GM18502 (cell line): ENCODE measurements at regions not wholly inside any gene's neighbourhood (a gene's known extent, or its start where the extent isn't known, plus 50 kb on each side); places are given as distances from the start of the nearest gene placed in this dataset.
"Not testable (repeated sequence)": the region's sequence is repeated elsewhere in the genome, so short reads cannot be mapped to it uniquely, and the experiment has no call there.

Source experiments
- ATAC-seq: cut with Tn5 transposase; IDR thresholded peaks from one replicate; pipeline ENCODE4 v1.9.1; 2021; ENCODE audit warnings: mild to moderate bottlenecking; ENCODE audit not compliant: unreplicated experiment, poor library complexity

DNA sequence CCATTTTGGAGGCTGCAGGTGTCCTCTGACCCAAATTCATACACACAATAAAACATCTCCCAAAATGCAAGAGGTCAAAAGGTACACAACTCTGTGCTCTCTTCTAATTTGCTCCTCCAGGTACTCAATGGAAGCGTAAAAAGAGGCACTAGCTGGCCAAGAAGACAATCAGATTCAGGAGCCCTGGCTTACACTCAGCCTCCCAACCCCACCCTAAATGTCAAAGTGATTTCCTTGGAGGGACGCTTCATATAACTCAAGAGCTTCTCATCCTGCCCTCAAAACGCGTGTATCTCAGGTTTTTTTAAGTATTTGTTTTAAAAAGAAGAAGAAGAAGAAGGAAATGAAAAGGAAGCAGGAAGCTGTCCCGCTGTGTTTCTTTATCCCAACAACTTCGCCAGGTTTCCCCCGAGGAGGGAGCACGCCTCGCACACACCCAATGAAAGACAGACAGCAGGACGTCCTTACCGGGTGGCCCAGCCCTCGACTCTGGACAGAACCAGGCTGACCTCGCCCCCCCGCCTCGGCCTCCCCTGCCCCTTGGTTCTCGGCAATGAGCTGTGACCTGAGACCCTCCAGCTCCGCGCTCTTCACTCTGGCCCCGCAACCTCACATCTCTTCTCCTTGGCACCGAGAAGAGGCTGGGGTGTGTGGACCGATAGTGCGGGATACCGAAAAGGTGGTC, 620.7 kb upstream of the ZNF385D start:
- ATAC-seq: no peak

DNA sequence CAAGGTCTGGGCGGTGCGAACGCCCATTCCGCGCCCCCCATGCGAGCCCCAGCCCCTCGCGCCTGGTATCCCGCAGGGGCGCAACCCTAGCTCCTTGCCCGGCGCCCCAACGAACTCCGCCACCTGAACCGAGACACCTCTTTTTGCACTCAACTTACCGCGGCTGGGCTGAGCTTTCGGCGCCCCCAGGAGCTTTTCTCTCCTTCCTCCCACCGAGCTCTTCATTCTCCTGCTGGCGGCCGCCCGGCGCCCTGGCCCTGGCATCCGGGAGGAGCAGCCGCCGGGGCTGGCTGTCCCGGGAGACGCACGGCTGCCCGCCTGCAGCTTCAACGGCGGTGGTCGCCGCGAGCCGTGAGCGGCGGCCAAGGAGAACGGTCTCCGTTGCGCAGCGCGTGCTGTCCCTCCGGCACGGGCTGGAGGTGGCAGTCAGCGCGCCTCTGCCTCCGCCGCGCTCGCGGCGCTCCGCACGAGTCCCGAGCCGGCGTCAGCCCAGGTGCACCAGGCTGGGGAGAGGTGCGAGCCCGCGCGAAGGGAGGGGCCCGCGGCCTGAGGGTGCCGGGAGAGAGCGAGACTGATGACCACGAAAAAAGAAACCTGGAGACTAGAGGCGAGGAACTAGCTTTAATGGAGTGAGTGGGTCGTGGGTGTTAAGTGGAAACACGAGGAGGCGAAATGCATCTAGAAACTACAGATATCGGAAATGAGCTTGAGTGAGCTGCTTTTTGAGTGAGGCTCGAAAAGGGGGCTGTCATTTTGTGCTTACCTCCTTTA, 621.5 kb upstream of the ZNF385D start:
- ATAC-seq: peak; percentile 44

DNA sequence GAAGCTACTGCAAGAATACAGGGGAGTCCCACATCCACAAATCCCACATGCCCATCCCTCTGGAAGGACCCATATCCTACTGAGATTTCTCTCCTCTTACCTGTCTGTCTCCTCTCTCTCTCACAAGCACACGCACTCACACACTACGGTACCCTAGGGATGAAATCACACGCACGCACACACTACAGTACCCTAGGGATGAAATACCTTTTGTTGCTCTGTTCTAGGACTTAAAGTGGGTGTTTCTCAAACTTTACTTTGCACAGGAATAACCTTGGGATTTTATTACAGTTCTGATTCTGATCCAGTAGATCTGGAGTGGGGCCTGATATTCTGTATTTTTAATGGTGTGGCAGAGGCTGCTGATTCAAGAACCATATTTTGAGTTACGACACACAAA, 622.2 kb upstream of the ZNF385D start:
- no peak for ATAC-seq

DNA sequence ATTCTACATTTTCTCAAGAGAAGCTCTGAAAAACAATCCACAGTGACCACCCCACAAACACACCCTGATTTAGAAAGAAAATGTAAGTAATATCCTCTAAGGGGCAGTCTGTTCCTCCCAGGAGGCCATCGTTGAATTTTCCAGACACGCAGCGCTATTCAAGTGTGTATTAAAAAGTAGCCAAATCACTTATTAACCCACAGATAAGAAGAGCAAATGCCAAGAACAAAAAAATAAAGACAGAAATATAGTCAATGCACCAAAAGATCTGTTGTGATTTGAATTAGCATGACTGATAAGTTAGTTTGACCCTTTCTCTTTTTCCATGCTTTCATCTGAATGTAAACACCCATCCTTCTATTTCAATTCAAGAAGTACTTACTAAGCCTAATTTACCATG, 622.8 kb upstream of the ZNF385D start:
- no peak for ATAC-seq

DNA sequence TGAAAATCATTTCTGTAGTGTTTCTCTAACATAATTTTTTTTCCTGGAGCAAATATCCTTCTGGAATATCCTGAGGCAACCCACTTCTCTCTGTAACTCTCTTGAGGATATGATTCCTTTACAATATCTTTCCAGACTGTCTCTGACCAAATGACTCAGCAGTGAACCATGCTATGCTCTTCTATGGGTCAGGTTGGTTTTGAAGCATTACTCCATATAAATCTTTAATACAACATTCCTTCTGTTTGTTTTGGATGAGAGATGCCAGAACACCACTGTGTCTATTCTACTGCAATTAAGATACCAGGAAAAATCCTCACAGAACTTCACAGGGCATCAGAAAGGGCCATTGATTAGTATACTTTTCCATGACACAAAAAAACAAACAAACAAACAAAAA, 626.4 kb upstream of the ZNF385D start:
- ATAC-seq: no peak

DNA sequence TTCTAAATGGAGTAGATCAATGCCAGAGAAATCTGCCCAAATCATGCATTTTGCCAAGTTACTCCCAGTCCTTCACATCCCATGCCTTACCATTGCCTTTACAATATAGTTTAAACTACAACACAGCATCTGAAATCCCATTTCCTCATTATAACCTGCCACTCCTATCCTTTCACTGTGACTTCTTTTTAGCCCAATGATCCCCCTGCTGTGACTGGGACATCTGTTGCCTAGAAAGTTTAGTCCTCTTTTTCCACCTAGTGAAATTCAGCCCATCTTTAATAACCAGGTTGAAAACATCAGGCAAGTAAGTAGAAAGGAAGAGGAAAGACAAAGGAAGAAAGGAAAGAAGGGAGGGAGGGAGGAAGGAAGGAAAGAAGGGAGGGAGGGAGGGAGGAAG, 627.9 kb upstream of the ZNF385D start:
- ATAC-seq: no peak

DNA sequence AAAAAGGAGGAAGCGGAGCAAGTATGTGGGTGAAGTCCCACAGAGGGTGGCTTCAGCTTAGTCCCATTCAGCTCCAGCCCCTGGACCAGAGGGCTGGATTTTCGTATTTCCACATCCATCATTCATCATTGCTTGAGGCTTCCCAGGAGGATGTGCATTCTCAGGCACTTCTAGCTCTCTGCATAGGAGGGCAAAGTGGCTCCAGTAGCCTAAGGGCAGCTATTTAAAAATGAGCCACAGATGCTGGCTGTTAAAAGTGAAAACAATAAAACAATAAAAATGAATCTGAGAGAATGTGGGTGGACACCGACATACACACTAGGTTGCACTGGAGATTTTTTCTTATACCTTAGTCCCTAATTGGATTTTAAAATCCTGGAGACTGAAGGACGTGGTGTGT, 629.2 kb upstream of the ZNF385D start:
- no peak for ATAC-seq

DNA sequence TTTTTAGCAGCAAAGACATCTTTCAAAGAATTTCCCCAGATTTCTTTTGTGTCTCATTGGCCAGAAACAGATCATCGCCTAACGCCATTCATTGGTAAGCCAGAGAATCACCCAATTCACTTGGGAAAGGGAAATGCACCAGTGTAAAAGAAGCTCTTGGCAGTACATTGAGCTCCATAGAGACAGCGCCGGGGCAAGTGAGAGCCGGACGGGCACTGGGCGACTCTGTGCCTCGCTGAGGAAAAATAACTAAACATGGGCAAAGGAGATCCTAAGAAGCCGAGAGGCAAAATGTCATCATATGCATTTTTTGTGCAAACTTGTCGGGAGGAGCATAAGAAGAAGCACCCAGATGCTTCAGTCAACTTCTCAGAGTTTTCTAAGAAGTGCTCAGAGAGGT, 630.6 kb upstream of the ZNF385D start:
- ATAC-seq: not testable (repeated sequence)

DNA sequence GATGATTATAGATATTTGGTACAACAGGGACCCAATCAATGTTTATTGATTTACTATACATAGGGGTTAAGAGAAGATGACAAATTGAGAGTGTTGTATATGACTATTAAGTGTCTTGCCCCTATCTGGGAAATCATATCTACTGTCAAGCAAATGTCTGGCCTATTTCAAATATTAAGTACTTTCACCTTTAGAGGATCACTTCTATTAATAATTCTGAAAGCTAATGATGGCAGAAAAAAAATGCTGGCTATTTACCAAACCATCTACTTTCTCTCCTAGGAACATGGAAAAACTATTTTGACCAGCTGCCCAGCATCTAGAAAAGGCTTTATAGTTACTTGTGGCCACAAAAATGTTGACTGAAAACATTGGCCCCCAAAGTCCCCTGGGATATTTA, 632.3 kb upstream of the ZNF385D start:
- no peak for ATAC-seq

DNA sequence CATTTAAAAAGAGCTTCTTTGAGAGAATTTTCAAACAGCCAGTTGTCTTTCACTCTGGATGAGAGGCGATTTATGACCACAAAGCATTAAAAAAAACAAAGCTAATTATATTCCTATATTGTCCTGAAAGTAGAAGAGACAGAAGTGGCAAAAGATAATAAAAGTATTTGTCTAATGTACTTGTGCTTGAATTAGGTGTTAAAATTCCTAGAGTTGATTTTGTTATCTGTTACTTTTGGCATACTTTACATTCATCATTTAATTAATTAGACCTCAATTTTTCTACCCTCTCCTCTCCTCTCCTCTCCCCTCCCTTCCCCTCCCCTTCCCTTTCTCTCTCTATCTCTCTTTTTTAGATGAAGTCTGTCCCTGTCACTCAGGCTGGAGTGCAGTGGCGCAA, 635.1 kb upstream of the ZNF385D start:
- ATAC-seq: no peak

DNA sequence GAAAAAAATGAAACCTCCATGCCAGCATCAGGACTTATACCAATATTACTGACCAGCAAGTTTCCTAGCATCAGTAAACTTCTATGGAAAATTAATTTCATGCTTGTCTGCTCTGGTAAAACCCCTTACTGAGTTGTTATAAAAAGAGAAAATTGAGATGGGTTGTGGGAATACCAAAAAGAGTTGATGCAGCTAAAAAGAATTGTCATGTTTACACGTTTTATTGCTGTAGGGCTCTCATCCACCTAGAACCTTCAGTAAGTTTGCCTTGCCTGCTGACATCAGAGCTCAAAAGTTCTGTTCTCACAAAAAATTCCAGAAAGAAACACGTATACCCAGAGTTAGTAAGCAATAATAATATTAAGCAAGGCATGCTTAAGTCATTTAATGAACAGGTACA, 641.3 kb upstream of the ZNF385D start:
- ATAC-seq: no peak

DNA sequence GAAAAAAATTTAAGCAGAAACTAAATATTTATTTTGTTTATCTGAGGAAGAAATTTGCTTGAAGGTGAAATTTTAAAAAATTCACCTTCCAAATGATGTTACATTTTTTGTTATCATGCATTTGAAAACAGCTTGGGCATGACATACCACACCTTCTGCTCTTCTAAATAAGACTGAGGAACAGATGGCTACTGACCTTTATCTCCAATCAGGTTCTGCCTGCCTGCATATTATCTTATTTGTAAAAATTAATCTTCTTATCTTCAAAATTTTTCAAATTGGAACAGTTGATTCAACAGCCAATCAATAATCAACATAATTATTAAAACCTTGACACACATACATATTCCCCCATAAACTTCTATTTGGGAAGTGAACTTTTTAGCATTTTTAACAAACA, 641.8 kb upstream of the ZNF385D start:
- ATAC-seq: no peak

DNA sequence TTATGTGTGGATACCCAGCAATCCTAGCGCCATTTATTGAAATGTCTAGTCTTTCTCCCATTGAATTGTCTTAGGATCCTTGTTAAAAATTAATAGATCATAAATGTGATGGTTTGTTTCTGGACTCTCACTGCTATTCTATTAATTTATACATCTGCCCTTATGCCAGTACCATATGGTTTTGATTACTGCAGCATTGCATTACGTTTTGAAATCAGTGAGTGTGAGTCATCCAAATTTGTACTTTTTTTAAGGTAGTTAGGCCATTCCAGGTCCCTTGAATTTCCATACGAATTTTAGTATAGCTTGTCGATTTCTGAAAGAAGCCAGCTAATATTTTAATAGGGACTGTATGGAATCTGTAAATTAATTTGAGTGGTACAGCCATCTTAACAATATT, 648.6 kb upstream of the ZNF385D start:
- ATAC-seq: no peak

DNA sequence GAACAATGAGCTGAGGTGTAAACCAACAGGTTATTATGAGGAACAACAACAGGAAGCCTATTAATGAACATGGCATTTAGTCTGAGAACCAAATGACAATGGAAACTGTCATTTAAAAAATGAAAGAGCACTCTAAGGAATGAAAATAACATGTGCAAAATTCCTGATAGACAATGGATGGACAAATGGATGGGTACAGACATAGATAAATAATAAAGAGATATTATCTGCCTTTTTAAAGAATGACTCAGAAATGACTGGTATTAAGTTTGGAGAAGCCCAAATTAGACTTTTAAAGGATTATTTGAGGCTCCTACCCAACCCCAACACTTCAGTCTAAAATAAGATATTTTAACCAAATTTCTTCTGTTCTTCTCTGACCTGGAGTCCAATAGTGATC, 650.5 kb upstream of the ZNF385D start:
- no peak for ATAC-seq

DNA sequence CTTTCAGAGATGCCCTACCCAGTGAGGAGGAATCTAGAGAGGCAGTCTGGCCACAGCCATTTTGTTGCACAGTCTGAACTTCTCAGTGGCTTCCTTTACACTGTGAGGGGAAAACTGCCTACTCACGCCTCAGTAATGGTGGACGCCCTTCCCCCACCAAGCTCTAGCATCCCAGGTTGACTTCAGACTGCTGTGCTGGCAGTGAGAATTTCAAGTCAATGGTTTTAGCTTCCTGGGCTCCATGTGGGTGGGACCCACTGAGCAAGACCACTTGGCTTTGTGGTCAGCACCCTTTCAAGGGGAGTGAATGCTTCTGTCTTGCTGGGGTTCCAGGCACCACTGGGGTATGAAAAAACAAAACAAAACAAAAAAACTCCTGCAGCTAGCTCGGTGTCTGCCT, 663.2 kb upstream of the ZNF385D start:
- no peak for ATAC-seq

DNA sequence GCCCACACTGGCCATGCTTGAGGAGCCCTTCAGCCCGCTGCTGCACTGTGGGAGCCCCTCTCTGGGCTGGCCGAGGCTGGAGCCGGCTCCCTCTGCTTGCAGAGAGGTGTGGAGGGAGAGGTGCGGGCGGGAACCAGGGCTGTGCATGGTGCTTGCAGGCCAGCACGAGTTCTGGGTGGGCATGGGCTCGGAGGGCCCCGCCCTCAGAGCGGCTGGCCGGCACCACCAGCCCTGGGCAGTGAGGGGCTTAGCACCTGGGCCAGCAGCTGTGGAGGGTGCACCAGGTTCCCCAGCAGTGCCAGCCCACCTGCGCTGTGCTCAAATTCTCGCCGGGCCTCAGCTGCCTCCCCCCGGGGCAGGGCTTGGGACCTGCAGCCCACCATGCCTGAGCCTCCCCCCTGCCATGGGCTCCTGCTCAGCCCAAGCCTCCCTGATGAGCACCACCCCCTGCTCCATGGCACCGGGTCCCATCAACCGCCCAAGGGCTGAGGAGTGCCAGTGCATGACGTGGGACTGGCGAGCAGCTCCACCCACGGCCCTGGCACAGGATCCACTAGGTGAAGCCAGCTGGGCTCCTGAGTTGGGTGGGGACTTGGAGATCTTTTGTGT, 665.9 kb upstream of the ZNF385D start:
- not testable (repeated sequence) for ATAC-seq

DNA sequence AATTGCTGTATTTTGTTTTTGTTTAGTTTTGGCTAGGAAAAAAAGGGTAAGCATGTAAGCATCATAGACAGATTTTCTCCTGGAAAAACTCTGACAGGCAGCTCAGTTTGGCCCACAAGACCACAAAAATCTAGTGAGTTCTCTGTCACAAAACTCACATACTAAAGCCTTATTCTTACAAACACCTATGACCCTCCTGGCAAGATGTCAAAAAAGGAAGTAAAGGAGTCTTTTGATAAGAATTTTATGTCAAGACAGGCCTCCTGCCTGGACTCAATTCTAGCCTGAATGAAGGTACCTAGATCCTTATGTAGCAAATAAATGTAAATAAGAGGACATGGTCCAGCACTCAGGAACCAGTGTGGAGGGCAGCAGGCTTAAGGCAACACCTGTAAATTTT, 668.3 kb upstream of the ZNF385D start:
- no peak for ATAC-seq

DNA sequence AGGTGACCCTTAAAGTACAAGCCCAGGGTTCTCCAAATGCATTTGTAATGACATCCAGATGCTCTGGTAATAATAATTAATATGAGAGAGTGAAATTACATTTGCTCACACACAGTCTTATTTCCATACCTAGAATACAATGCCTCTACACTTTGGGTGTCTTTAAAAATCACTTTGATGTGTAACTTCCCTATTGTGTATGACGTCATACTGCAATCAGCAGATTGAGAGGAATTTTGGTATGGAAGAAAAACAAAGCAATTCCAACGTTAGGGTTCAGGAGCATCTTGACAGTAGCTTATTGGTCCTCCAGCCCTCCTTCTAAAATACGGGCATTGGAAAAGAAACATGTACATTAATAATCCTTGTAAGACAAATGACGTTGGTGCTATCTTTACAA, 670.6 kb upstream of the ZNF385D start:
- ATAC-seq: no peak

DNA sequence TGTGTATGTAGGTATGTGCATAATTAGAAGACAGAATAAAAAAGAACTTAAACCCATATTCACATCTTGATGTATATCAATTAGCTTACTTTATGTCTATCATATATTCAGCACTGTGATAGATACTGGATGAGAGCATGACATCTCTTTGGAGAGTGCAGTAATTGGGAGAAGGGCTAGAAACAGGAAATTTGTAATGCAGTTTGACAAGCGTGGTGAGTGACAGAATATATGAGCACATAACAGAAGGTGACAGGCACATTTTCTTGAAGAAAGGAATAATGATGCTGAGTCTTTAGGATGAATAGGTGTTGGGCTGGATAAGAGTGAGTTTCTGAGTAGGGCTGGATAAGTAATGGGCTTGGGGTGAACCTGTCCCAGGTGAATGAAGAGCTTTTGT, 680.3 kb upstream of the ZNF385D start:
- no peak for ATAC-seq

DNA sequence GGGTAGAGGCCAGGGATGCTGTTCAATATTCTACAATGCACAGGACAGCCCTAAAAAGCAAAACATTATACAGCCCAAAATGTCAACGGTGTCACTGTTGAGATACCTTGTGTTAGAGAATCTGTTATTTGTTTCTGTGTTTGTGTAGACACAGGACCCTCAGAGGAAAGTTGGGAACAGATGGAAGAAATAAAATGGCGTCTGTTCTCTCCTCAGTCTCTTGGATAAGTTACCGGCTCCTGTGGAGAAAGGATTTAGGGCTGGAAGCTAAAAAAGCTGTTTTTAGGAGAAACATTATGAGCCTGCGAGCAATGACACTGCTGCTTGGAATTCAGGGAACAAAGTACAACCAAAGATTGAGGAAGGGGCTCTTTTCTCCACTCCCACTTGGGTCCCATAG, 688.6 kb upstream of the ZNF385D start:
- ATAC-seq: no peak

DNA sequence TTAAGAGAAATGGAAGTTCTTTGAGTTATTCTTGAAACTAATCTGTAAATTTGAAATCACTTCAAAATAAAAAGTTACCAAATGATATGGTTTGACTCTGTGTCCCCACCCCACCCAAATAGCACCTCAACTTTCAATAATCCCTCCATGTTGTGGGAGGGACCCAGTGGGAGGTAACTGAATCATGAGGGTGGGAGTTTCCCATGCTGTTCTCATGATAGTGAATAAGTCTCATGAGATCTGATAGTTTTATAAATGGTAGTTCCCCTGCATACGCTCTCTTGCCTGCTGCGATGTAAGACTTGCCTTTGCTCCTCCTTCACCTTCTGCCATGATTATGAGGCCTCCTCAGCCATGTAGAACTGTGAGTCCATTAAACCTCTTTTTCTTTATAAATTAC, 690.7 kb upstream of the ZNF385D start:
- no peak for ATAC-seq
